Memory B cell (primary cell): ENCODE measurements at regions not wholly inside any gene's neighbourhood (a gene's known extent, or its start where the extent isn't known, plus 50 kb on each side); places are given as distances from the start of the nearest gene placed in this dataset.

Source experiments
- ATAC-seq: fragments of 150-1000 bp; cut with Tn5 transposase; 2 replicates; pipeline ENCODE4 v1.10.0; 2021; ENCODE audit warnings: low read depth, mild to moderate bottlenecking, moderate library complexity
- DNase-seq, 2 donors: peaks; one replicate each; pipeline ENCODE4 v3.0.0; 2022; ENCODE audit warnings: low spot score in 2 of 2
- H3K27ac Mint-ChIP-seq: one replicate; pipeline ENCODE4 v1.8.0; 2022; ENCODE audit warnings: mild to moderate bottlenecking, moderate library complexity, mixed read lengths
- H3K27me3 Mint-ChIP-seq: one replicate; pipeline ENCODE4 v1.8.0; 2022; ENCODE audit warnings: mixed read lengths
- H3K36me3 Mint-ChIP-seq: one replicate; pipeline ENCODE4 v1.8.0; 2022; ENCODE audit warnings: mild to moderate bottlenecking, mixed read lengths
- H3K4me1 Mint-ChIP-seq: one replicate; pipeline ENCODE4 v1.8.0; 2022; ENCODE audit warnings: mixed read lengths
- H3K4me3 Mint-ChIP-seq: one replicate; pipeline ENCODE4 v1.8.0; 2022; ENCODE audit warnings: mild to moderate bottlenecking, moderate library complexity, mixed read lengths
- H3K9me3 Mint-ChIP-seq: one replicate; pipeline ENCODE4 v1.8.0; 2022; ENCODE audit warnings: mixed read lengths

DNA sequence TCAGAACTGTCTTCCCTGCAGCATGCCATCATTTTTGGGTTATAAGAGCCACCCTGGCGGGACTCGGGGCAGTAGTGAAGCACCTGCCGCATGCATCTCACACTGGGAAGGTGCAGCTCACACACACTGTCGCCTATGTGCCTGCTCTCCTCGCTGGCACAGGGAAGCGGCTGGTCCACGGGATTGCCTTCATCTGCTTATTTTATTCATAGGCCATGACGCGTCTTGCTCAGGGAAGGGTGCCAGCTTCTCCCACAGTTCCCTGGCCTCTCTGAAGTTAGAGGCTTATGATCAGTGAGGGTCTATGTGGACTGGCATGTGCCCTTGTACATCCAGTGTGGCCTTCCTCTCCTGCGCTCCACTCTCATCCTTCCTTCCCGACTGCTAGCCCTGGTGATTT, 150.0 kb downstream of the KLF12 start:
- peaks cover 24% of the 10 kb centered on the region for H3K4me1 Mint-ChIP-seq
- ATAC-seq (no peak), DNase-seq (no peak)
- no peak overlapping the region for H3K27ac Mint-ChIP-seq
- H3K27me3 Mint-ChIP-seq = no peaks in the 10 kb centered on the region
- H3K36me3 Mint-ChIP-seq = peaks cover 14% of the 10 kb centered on the region
- H3K9me3 Mint-ChIP-seq = peaks cover 5% of the 10 kb centered on the region
- H3K4me3 Mint-ChIP-seq = no peak overlapping the region

DNA sequence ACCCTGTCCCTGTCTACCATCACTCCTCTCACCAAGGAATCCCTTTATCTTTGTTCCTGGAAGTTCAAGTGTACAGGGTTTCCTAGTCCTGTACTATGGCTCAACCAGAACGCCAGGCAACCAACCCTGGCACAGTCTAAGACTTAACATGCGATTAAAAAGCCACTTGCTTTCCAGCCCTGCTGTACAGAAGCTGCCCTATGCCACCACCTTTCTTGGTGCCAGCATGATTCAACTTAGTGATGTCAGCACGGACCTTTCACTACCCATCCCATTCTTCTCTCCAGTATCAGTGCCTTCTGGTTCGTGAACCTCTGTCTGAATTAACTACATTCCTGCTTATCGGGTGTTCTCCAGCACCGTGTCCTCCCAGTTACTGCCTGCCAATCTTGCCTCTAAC, 151.1 kb downstream of the KLF12 start:
- ATAC-seq (no peak), DNase-seq (no peak)
- Mint-ChIP-seq H3K27ac (no peak overlapping the region), H3K27me3 (no peaks in the 10 kb centered on the region), H3K4me3 (no peak overlapping the region), H3K4me1 (peaks cover 23% of the 10 kb centered on the region), H3K36me3 (peaks cover 19% of the 10 kb centered on the region), H3K9me3 (peaks cover 5% of the 10 kb centered on the region)

DNA sequence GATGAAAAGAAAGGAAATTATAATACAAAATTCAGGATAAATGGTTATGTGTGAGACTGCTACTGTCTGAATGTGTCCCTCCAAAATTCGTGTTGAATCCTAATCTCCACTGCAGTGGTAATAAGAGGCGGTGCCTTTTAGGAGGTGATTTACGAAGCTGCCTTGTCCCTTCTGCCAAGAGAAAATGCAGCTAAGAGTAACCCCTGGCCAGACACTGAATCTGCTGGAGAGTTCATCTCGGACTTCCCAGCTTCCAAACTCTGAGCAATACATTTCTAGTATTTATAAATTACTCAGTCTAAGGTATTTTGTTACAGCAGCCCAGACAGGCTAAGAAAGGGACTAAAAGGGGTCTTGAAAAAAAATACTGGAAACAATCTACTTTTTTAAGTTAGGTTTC, 152.6 kb downstream of the KLF12 start:
- DNase-seq (no peak), ATAC-seq (no peak)
- no peaks in the 10 kb centered on the region for H3K27me3 Mint-ChIP-seq
- no peak overlapping the region for H3K4me3 Mint-ChIP-seq
- peaks cover 17% of the 10 kb centered on the region for H3K4me1 Mint-ChIP-seq
- H3K36me3 Mint-ChIP-seq = peaks cover 16% of the 10 kb centered on the region
- no peaks in the 10 kb centered on the region for H3K9me3 Mint-ChIP-seq
- no peak overlapping the region for H3K27ac Mint-ChIP-seq

DNA sequence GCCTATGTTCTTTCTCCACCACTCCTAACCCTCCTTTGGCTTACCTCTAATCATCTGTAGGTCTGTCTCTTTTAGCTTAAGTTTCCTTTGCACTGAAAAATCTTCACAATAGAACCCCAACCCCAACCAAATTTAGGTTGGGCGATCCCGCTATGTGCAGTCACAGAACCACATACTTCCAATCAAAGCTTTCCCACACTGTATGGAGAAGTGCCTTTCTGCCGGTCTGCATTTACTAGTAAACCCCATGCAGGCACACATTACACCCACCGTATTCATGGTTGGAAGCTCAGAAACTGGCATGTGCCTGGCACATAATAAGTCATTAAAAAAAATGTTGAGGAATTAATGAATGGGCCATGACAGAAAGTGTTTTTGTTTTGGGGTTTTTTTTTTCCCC, 158.4 kb downstream of the KLF12 start:
- no peak for ATAC-seq
- peaks cover 30% of the 10 kb centered on the region for H3K36me3 Mint-ChIP-seq
- peaks cover 32% of the 10 kb centered on the region for H3K4me1 Mint-ChIP-seq
- H3K27me3 Mint-ChIP-seq = no peaks in the 10 kb centered on the region
- DNase-seq = no peak
- peak overlapping the region; percentile 0 for H3K4me3 Mint-ChIP-seq
- H3K9me3 Mint-ChIP-seq = peaks cover 12% of the 10 kb centered on the region
- H3K27ac Mint-ChIP-seq = peak overlapping the region; percentile 9

DNA sequence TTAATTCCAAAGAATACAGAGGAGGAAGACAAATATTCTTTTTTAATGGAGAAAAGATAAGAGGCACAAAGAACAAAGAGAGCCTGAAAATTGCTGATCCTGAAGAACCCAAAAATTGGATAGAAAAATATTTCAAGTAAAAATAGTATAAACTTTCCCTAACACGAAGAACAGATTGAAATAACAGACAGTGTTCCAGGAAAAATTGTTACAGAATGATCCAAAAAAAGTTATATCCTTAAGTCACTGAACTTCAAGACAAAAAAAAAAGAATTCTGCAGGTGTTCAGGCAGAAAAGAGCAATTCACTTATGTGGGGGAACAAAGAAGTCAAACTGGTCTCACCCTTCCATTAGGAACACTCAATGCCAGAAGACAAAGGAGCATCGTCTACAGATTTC, 160.2 kb downstream of the KLF12 start:
- peaks cover 12% of the 10 kb centered on the region for H3K9me3 Mint-ChIP-seq
- peak overlapping the region; percentile 56 for H3K27ac Mint-ChIP-seq
- peaks cover 39% of the 10 kb centered on the region for H3K4me1 Mint-ChIP-seq
- no peak overlapping the region for H3K4me3 Mint-ChIP-seq
- no peaks in the 10 kb centered on the region for H3K27me3 Mint-ChIP-seq
- no peak for ATAC-seq
- no peak for DNase-seq
- H3K36me3 Mint-ChIP-seq = peaks cover 26% of the 10 kb centered on the region

DNA sequence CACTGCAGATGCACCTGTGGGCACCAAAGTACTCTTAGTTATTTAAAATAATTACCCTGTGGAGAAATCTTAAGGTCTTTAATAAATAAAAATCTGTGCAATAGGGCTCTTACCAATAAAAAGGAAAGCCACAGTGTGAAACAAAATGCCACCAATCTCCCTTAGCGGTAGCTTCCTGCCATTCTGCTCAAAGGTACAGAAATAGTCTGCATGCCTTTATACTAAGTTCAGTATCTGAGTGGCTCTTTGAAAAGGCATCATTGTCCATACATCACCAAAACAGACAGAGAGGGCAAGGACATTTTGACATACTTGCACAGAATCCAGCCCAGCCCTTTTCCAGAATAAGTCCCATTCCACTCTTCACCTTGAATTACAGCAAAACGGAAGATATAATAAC, 161.0 kb downstream of the KLF12 start:
- DNase-seq = no peak
- ATAC-seq = peak; percentile 35
- Mint-ChIP-seq H3K36me3 (peaks cover 21% of the 10 kb centered on the region), H3K4me3 (peak overlapping the region; percentile 28), H3K9me3 (peaks cover 12% of the 10 kb centered on the region), H3K4me1 (peaks cover 39% of the 10 kb centered on the region), H3K27ac (peak overlapping the region; percentile 56), H3K27me3 (no peaks in the 10 kb centered on the region)

DNA sequence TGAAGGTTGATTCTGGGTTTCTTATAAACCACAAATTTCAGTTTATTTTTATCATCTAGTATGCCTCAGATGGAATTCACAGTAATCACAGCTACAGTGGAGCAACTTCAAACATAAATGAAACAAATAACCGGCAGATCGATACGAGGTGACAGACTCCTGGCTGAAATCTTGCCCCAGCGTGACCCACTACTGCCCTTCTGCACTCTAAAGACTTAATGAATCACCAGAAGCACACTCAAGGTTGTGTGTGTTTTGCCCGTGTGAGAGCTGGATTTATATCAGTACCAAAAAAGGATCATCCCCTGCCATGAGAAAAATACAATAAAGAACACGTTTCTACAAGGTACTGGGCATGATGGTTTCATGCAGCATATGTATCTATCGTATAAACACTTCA, 161.7 kb downstream of the KLF12 start:
- peaks cover 44% of the 10 kb centered on the region for H3K4me1 Mint-ChIP-seq
- no peak for DNase-seq
- H3K9me3 Mint-ChIP-seq = peaks cover 12% of the 10 kb centered on the region
- ATAC-seq = no peak
- no peaks in the 10 kb centered on the region for H3K27me3 Mint-ChIP-seq
- peak overlapping the region; percentile 45 for H3K27ac Mint-ChIP-seq
- H3K36me3 Mint-ChIP-seq = peaks cover 18% of the 10 kb centered on the region
- H3K4me3 Mint-ChIP-seq = peak overlapping the region; percentile 40

DNA sequence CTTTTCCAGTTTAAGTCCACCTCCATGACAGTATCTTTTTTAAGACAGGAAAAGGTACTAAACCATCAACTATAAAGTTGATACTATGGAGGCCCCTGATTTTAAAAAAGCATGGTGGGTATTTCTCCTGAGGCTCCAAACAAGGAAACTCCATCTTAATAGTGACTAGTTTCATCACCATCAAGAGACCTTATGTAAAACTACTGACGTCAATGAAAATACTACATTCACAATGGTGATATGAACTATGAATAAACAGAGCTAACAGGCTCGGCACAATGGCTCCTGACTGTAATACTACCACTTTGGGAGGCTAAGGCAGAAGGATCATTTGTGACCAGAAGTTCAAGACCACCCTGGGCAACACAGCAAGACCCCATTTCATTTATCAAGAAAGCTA, 162.7 kb downstream of the KLF12 start:
- H3K36me3 Mint-ChIP-seq = peaks cover 17% of the 10 kb centered on the region

DNA sequence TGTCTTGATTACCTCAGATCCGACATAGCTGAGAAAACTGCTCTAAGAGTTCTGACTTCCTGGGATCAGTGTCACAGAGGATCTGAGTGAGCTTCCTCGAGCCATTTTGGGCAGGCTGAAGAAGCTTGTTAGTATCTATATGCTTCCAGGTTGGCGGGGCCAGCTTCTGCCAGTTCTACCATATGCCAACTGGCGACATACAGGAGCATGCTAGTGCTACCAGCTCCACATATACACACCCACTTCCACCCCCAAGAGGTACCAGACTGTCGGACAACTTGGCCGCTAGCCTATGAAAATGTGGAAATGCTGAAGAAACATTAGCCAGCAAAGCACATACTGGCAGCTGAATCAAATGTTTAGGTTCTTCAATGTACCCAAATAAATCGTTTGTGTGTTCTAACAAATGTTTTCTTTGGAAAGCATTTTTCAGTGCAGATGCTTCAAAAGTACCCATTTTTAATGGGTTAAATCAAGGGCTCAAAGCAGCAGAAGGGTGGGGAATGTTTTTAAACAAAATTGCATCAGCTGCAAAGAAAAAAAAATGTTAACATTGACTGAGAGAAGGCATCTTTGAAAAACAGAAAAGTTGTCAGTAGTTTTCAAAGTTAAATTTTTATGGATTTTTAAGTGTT, 163.7 kb downstream of the KLF12 start:
- H3K27me3 Mint-ChIP-seq = no peaks in the 10 kb centered on the region
- ATAC-seq (no peak), DNase-seq (no peak)
- H3K9me3 Mint-ChIP-seq = peaks cover 10% of the 10 kb centered on the region
- H3K4me3 Mint-ChIP-seq = no peak overlapping the region
- peaks cover 10% of the 10 kb centered on the region for H3K36me3 Mint-ChIP-seq
- H3K4me1 Mint-ChIP-seq = peaks cover 46% of the 10 kb centered on the region
- H3K27ac Mint-ChIP-seq = no peak overlapping the region

More for the DNA sequence above, 162.7 kb downstream of the KLF12 start:
- Mint-ChIP-seq H3K4me1 (peaks cover 50% of the 10 kb centered on the region), H3K9me3 (peaks cover 12% of the 10 kb centered on the region), H3K4me3 (no peak overlapping the region), H3K27me3 (no peaks in the 10 kb centered on the region), H3K27ac (peak overlapping the region; percentile 54)
- DNase-seq (no peak), ATAC-seq (no peak)

DNA sequence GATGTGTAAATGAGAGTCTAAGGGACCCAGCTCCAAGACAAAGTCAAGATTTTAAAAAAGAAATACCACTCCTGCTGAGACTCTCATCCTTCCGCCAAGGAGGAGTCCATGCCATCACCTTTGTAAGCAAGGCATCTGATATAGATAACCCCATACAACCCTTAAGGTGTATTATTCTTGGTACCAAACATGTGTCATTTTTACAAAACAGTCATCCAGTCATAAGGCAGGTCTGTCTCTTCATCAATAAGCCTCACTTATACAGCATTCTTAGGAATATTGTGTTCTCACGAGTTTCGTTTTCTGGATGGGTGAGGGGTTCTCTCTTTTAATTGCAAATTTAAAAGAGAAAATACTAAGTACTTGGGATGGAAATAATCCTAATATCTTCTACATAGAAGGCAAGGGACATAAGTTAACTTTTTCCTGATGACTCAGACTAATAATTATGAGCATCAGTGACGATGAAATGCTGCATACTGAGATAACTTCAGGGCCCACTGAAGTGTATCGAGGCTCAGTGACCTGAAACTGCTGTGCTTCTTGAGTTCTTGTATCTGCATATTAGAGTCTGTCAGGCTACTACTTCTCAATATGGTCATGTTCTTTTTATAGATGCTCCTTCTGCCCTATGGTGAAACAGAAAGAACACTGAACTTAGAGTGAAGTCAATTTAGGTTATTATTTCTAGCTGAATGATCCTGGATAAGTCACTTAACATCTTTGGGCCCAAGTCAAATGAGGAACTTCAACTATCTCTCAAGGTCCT, 166.6 kb downstream of the KLF12 start:
- no peaks in the 10 kb centered on the region for H3K9me3 Mint-ChIP-seq
- peaks cover 40% of the 10 kb centered on the region for H3K4me1 Mint-ChIP-seq
- peaks cover 5% of the 10 kb centered on the region for H3K36me3 Mint-ChIP-seq
- peak in 1 of 2 donors; percentile 46 for DNase-seq
- H3K4me3 Mint-ChIP-seq = peak overlapping the region; percentile 52
- peak; percentile 94 for ATAC-seq
- H3K27me3 Mint-ChIP-seq = no peaks in the 10 kb centered on the region
- H3K27ac Mint-ChIP-seq = peak overlapping the region; percentile 81

DNA sequence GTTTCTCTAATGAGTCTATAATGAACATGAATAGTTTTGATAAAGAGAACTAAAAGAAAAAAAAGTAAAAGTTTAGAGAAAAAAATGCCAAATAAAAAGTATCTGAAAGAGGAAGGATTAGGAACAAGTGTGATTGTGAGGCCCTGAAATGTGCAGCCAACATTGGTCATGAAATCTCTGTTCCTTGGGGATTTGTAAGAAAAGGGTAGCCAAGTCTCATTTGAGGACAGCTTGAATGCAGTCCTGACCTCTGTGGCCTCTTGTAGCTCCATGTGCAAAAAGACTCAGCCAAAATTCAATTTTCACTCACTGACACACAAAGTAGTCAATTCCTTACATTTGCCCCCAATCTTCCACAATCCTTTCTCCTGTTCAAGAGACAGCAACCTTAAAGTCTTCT, 167.9 kb downstream of the KLF12 start:
- H3K27ac Mint-ChIP-seq = peak overlapping the region; percentile 81

DNA sequence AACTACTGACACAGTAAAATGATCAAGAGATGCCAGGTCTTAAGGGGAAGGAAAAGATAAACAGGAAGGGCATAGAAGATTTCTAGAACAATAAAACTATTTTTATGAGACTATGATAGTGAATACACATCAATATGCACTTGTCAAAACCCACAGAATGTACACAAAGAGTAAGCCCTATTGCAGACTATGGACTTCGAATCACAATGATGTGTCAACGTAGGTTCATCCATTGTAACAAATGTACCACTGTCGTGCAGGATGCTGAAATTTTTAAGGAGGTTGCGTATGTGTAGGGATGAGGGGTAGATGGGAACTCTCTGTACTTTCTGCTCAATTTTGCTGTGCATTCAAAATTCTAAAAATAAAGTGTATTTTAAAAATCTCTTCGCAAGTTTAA, 171.9 kb downstream of the KLF12 start:
- Mint-ChIP-seq H3K4me3 (no peak overlapping the region), H3K27ac (no peak overlapping the region), H3K4me1 (peaks cover 29% of the 10 kb centered on the region), H3K9me3 (peaks cover 4% of the 10 kb centered on the region), H3K27me3 (no peaks in the 10 kb centered on the region), H3K36me3 (peaks cover 16% of the 10 kb centered on the region)
- ATAC-seq (no peak), DNase-seq (no peak)

More for the DNA sequence above, 167.9 kb downstream of the KLF12 start:
- Mint-ChIP-seq H3K4me1 (peaks cover 42% of the 10 kb centered on the region), H3K36me3 (peaks cover 14% of the 10 kb centered on the region), H3K9me3 (peaks cover 4% of the 10 kb centered on the region), H3K27me3 (no peaks in the 10 kb centered on the region), H3K4me3 (no peak overlapping the region)
- no peak for ATAC-seq
- DNase-seq = no peak

DNA sequence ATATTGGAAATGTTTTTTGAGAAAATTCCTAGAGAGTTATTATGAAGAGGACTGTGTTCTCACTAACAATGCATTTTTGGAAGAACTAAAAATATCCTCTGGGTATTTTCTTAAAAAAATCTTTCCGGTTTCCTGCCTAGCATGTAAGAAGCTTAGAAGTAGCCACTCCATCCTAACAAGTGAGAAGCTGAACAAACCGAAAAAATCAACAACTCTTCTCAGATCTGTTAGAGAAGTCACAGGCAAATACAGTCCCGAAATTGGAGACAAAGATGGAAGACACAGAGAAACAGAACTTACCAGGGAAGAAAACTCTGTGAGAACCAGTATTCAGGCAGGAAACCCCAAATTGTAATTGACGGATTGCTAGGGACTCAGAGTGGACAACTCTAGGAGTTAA, 173.0 kb downstream of the KLF12 start:
- DNase-seq (no peak), ATAC-seq (no peak)
- peaks cover 4% of the 10 kb centered on the region for H3K9me3 Mint-ChIP-seq
- no peak overlapping the region for H3K27ac Mint-ChIP-seq
- H3K4me1 Mint-ChIP-seq = peaks cover 28% of the 10 kb centered on the region
- peaks cover 16% of the 10 kb centered on the region for H3K36me3 Mint-ChIP-seq
- no peak overlapping the region for H3K4me3 Mint-ChIP-seq
- no peaks in the 10 kb centered on the region for H3K27me3 Mint-ChIP-seq

DNA sequence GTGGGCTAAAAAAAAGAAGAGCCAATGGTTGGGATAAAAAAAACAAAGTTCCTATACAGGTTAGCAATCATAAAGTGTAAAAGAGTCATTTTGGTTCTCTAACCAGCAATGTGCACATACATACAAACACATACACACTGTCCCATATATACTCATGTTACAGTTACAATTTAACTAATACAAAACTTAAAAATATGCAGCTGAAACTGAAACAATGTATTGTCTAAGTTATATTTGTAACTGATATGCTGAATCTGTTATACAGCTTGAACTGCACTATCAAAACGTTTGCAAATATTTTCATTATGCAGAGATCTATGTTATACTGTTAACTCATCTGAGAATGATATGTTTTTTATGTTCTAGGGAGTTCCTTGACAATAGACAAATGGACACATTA, 173.7 kb downstream of the KLF12 start:
- peaks cover 16% of the 10 kb centered on the region for H3K36me3 Mint-ChIP-seq
- no peaks in the 10 kb centered on the region for H3K27me3 Mint-ChIP-seq
- H3K4me1 Mint-ChIP-seq = peaks cover 30% of the 10 kb centered on the region
- H3K4me3 Mint-ChIP-seq = no peak overlapping the region
- H3K27ac Mint-ChIP-seq = no peak overlapping the region
- no peak for DNase-seq
- H3K9me3 Mint-ChIP-seq = peaks cover 4% of the 10 kb centered on the region
- no peak for ATAC-seq
